Hepatocyte (in vitro differentiated cells): ENCODE measurements at regions not wholly inside any gene's neighbourhood (a gene's known extent, or its start where the extent isn't known, plus 50 kb on each side); places are given as distances from the start of the nearest gene placed in this dataset.

Experiments used
- DNase-seq: peaks from one replicate; pipeline ENCODE4 v3.0.0-alpha.2; 2016; ENCODE audit warnings: low spot score
- H2AFZ ChIP-seq: fragments of 200-600 bp; sonication (generic); 2 replicates; pipeline ENCODE4 v1.6.0; 2016; ENCODE audit warnings: antibody characterized with exemption, mild to moderate bottlenecking
- H3K27ac ChIP-seq: fragments of 200-600 bp; sonication (generic); 2 replicates; pipeline ENCODE4 v1.5.1; 2016; ENCODE audit warnings: mild to moderate bottlenecking
- H3K27me3 ChIP-seq: fragments of 200-600 bp; sonication (generic); 2 replicates; pipeline ENCODE4 v1.6.1; 2016
- H3K36me3 ChIP-seq: fragments of 200-600 bp; sonication (generic); replicated peaks from 2 replicates; pipeline ENCODE4 v1.5.1; 2016; ENCODE audit warnings: low read depth; ENCODE audit not compliant: insufficient read depth
- H3K4me1 ChIP-seq: fragments of 200-600 bp; sonication (generic); 2 replicates; pipeline ENCODE4 v1.5.1; 2016; ENCODE audit warnings: mild to moderate bottlenecking, moderate library complexity; ENCODE audit not compliant: insufficient read depth
- H3K4me2 ChIP-seq: fragments of 200-600 bp; sonication (generic); 2 replicates; pipeline ENCODE4 v1.6.0; 2016
- H3K4me3 ChIP-seq: fragments of 200-600 bp; sonication (generic); 2 replicates; pipeline ENCODE4 v1.5.1; 2016; ENCODE audit warnings: mild to moderate bottlenecking
- H3K79me2 ChIP-seq: fragments of 200-600 bp; sonication (generic); 2 replicates; pipeline ENCODE4 v1.6.0; 2017; ENCODE audit warnings: mild to moderate bottlenecking
- H3K9me2 ChIP-seq: fragments of 200-600 bp; sonication (generic); replicated peaks from 2 replicates; pipeline ENCODE4 v1.6.0; 2017; ENCODE audit warnings: mild to moderate bottlenecking; ENCODE audit not compliant: insufficient read depth
- H3K9me3 ChIP-seq: fragments of 200-600 bp; sonication (generic); 2 replicates; pipeline ENCODE4 v1.5.1; 2016; ENCODE audit warnings: low read depth, mild to moderate bottlenecking
- H4K20me1 ChIP-seq: fragments of 200-600 bp; sonication (generic); 2 replicates; pipeline ENCODE4 v1.6.0; 2016; ENCODE audit warnings: mild to moderate bottlenecking; ENCODE audit not compliant: insufficient read depth, poor library complexity, severe bottlenecking
- EZH2 ChIP-seq: fragments of 200-600 bp; sonication (generic); IDR thresholded peaks from 2 replicates; pipeline ENCODE4 v1.6.1; 2016; ENCODE audit warnings: antibody characterized with exemption, mild to moderate bottlenecking, borderline replicate concordance
- EZH2phosphoT487 ChIP-seq: fragments of 200-600 bp; sonication (generic); IDR thresholded peaks from one replicate; pipeline ENCODE4 v1.6.1; 2018; ENCODE audit warnings: antibody characterized with exemption, mild to moderate bottlenecking, low read depth, moderate library complexity; ENCODE audit not compliant: unreplicated experiment, severe bottlenecking
- WGBS: methylation state at CpG from one replicate; pipeline ENCODE4 v1.1.6; 2016; ENCODE audit warnings: low lambda C conversion rate; ENCODE audit errors: missing lambda C conversion rate; 5-methylcytosine and 5-hydroxymethylcytosine counted together
- TF ChIP-seq, protein P1 (sequence below): fragments of 200-600 bp; sonication (generic); IDR thresholded peaks from 2 replicates; pipeline ENCODE4 v1.5.1; 2016; ENCODE audit warnings: antibody characterized with exemption, mild to moderate bottlenecking; ENCODE audit not compliant: poor library complexity

DNA sequence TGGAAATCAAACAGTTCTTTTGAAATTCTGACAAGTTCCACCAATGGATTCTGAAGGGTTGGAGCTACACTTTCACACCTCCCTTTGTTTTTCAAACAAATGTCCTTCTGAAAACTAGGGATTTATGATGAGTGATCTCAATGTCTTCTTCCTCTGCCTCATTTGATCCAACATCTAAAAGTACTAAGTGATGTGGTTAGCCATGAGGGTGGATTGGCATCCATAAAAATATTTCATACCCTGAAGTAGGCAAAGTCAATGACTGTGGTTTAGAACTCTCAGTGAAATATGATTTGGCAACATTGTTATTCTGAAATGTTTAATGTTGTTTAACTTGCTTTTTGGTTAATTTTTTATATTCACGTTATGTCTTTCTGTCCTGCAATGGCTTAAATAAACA, 136.9 kb downstream of the MBL2 start:
- Histone ChIP-seq H3K4me2 (no peak overlapping the region), H3K4me3 (no peak overlapping the region), H3K27me3 (no peaks in the 10 kb centered on the region), H3K79me2 (no peaks in the 10 kb centered on the region), H3K9me2 (no peaks in the 10 kb centered on the region), H3K36me3 (no peaks in the 10 kb centered on the region), H4K20me1 (no peaks in the 10 kb centered on the region), H2AFZ (no peak overlapping the region), H3K9me3 (no peaks in the 10 kb centered on the region), H3K27ac (no peak overlapping the region), H3K4me1 (no peaks in the 10 kb centered on the region)
- WGBS, result 87% methylated on average over 1 of the region's 1 CpG
- TF ChIP-seq, protein P1, sequence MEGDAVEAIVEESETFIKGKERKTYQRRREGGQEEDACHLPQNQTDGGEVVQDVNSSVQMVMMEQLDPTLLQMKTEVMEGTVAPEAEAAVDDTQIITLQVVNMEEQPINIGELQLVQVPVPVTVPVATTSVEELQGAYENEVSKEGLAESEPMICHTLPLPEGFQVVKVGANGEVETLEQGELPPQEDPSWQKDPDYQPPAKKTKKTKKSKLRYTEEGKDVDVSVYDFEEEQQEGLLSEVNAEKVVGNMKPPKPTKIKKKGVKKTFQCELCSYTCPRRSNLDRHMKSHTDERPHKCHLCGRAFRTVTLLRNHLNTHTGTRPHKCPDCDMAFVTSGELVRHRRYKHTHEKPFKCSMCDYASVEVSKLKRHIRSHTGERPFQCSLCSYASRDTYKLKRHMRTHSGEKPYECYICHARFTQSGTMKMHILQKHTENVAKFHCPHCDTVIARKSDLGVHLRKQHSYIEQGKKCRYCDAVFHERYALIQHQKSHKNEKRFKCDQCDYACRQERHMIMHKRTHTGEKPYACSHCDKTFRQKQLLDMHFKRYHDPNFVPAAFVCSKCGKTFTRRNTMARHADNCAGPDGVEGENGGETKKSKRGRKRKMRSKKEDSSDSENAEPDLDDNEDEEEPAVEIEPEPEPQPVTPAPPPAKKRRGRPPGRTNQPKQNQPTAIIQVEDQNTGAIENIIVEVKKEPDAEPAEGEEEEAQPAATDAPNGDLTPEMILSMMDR, result no peak
- TF ChIP-seq EZH2 (no peak), EZH2phosphoT487 (no peak)
- no peak for DNase-seq

DNA sequence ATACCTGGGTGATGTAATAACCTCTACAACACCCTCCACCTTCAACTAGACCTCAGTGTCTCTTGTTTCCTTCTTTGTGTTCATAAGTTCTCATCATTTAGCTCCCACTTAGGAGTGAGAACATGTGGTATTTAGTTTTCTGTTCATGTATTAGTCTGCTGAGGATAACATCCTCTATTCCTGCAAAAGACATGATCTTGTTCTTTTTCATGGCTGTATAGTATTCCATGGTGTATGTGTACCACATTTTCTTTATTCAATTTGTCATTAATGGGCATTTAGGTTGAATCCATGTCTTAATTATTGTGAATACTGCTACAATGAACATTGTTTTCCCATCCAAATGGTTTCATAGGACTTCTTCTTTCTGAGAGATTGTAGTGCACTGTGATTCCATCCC, 135.7 kb downstream of the MBL2 start:
- no peaks in the 10 kb centered on the region for H3K27me3 ChIP-seq
- TF ChIP-seq EZH2phosphoT487 (no peak), EZH2 (no peak)
- H4K20me1 ChIP-seq, result no peaks in the 10 kb centered on the region
- H3K4me1 ChIP-seq, result no peaks in the 10 kb centered on the region
- no peak overlapping the region for H3K4me3 ChIP-seq
- no peak overlapping the region for H3K4me2 ChIP-seq
- DNase-seq, result no peak
- no peaks in the 10 kb centered on the region for H3K79me2 ChIP-seq
- H3K36me3 ChIP-seq, result no peaks in the 10 kb centered on the region
- no peaks in the 10 kb centered on the region for H3K9me2 ChIP-seq
- H3K27ac ChIP-seq, result no peak overlapping the region
- H3K9me3 ChIP-seq, result no peaks in the 10 kb centered on the region
- H2AFZ ChIP-seq, result no peak overlapping the region

DNA sequence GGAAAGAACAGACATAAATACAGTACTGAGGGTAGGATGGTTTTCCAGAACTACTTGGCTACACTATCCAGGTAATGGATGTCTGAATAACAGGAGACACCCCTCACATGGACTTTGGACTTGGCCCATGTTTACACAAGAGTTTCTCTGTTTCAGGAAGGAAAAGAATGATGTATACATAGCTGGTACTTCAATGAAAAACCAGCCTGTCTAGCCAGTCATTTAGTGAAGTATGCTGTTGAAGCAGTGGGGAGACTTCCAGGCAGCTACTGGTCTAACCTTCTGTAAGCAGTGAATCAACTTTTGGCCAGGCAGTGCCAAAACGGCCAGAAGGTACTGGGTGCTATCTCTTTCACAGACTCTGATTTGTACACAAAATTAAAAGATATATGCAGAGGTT, 135.0 kb downstream of the MBL2 start:
- Histone ChIP-seq H4K20me1 (no peaks in the 10 kb centered on the region), H3K9me2 (no peaks in the 10 kb centered on the region), H3K4me1 (no peaks in the 10 kb centered on the region), H3K27ac (no peak overlapping the region), H3K79me2 (no peaks in the 10 kb centered on the region), H2AFZ (no peak overlapping the region), H3K4me2 (no peak overlapping the region), H3K4me3 (no peak overlapping the region), H3K27me3 (no peaks in the 10 kb centered on the region), H3K9me3 (no peaks in the 10 kb centered on the region), H3K36me3 (no peaks in the 10 kb centered on the region)
- TF ChIP-seq, protein P1, result no peak
- TF ChIP-seq EZH2 (no peak), EZH2phosphoT487 (no peak)
- 71% methylated on average over 1 of the region's 1 CpG for WGBS
- DNase-seq, result peak; percentile 60

DNA sequence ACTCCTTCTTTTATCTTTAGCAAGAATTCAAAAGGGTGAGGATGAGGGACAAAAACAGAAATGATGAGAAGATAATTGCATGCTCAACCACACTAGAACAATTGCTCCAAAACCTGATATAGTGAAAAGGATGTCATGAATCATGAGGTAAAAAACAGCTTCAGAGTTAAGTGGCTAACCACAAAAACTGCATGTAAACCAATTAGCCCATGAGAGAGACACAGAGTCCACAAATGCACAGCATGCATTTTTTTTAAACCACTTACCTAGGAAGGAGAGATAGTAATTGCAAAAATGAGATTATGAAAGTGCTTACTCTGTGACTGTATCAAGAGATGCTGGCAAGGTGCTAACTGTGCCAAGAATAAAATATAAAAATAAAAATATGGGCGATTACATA, 132.9 kb downstream of the MBL2 start:
- Histone ChIP-seq H3K4me1 (no peaks in the 10 kb centered on the region), H4K20me1 (no peaks in the 10 kb centered on the region), H3K27me3 (no peaks in the 10 kb centered on the region), H3K9me2 (no peaks in the 10 kb centered on the region), H2AFZ (no peak overlapping the region), H3K36me3 (no peaks in the 10 kb centered on the region), H3K79me2 (no peaks in the 10 kb centered on the region), H3K4me3 (no peak overlapping the region), H3K9me3 (no peaks in the 10 kb centered on the region), H3K27ac (no peak overlapping the region), H3K4me2 (no peak overlapping the region)
- WGBS, result 0% methylated on average over 1 of the region's 1 CpG
- no peak for DNase-seq
- TF ChIP-seq EZH2 (no peak), EZH2phosphoT487 (no peak)
- TF ChIP-seq, protein P1, result no peak
